OCI-LY7 (cell line): ENCODE measurements at regions not wholly inside any gene's neighbourhood (a gene's known extent, or its start where the extent isn't known, plus 50 kb on each side); places are given as distances from the start of the nearest gene placed in this dataset.

Experiments used
- BruUV-seq: library from RNA; stranded (reverse); fragments of 400-500 nt; replicated peaks from 2 replicates; lab custom pipeline; 2021; lab: Mats Ljungman, UMichigan
- CTCF ChIA-PET: fragments of 300-600 bp; sonication (Branson Sonifier 250); formaldehyde crosslinking; loops from one replicate; lab custom pipeline; 2022; ENCODE audit warnings: antibody characterized with exemption; ENCODE audit not compliant: unreplicated experiment; lab: Charles Lee
- POLR2A ChIA-PET: fragments of 300-600 bp; sonication (Branson Sonifier 250); formaldehyde crosslinking; loops from one replicate; lab custom pipeline; 2022; ENCODE audit warnings: antibody characterized with exemption; lab: Charles Lee
- DNase-seq: peaks from one replicate; pipeline ENCODE4 v3.0.0-alpha.2; 2015; ENCODE audit warnings: low spot score
- H2AFZ ChIP-seq: fragments of 200-600 bp; sonication (generic), shearing (Covaris generic); 2 replicates; pipeline ENCODE4 v1.6.1; 2014; ENCODE audit warnings: mild to moderate bottlenecking, antibody characterized with exemption, low read length, moderate library complexity
- H3K27ac ChIP-seq: fragments of 200-600 bp; sonication (generic); 2 replicates; pipeline ENCODE4 v1.5.1; 2014; ENCODE audit warnings: mixed run types, low read depth, mild to moderate bottlenecking, moderate library complexity, low read length, inconsistent platforms; ENCODE audit not compliant: poor library complexity, severe bottlenecking
- H3K36me3 ChIP-seq: fragments of 200-600 bp; sonication (generic); 2 replicates; pipeline ENCODE4 v1.6.1; 2014; ENCODE audit warnings: mild to moderate bottlenecking, antibody characterized with exemption, low read length, moderate library complexity, mixed read lengths; ENCODE audit not compliant: insufficient read depth
- H3K4me1 ChIP-seq: fragments of 200-600 bp; sonication (generic); 2 replicates; pipeline ENCODE4 v1.5.1; 2014; ENCODE audit warnings: mild to moderate bottlenecking, low read length; ENCODE audit not compliant: insufficient read depth, poor library complexity, severe bottlenecking
- H3K4me2 ChIP-seq: fragments of 200-600 bp; sonication (generic); 2 replicates; pipeline ENCODE4 v1.6.1; 2014; ENCODE audit warnings: mild to moderate bottlenecking, low read length
- H3K4me3 ChIP-seq: fragments of 200-600 bp; sonication (generic); 2 replicates; pipeline ENCODE4 v1.5.1; 2014; ENCODE audit warnings: mild to moderate bottlenecking, low read depth, low read length; ENCODE audit not compliant: poor library complexity, severe bottlenecking
- H3K79me2 ChIP-seq: fragments of 200-600 bp; sonication (generic); 2 replicates; pipeline ENCODE4 v1.6.1; 2016; ENCODE audit warnings: low read depth, mild to moderate bottlenecking, low read length, moderate library complexity, mixed read lengths; ENCODE audit not compliant: insufficient read depth
- H3K9me2 ChIP-seq: fragments of 200-600 bp; sonication (generic); 2 replicates; pipeline ENCODE4 v1.6.1; 2016; ENCODE audit warnings: mild to moderate bottlenecking, low read length, mixed read lengths; ENCODE audit not compliant: insufficient read depth
- H3K9me3 ChIP-seq: fragments of 200-600 bp; sonication (generic); 2 replicates; pipeline ENCODE4 v1.6.1; 2014; ENCODE audit warnings: mild to moderate bottlenecking, mixed run types, low read length, mixed read lengths
- H4K20me1 ChIP-seq: fragments of 200-600 bp; sonication (generic); 2 replicates; pipeline ENCODE4 v1.6.1; 2014; ENCODE audit warnings: mild to moderate bottlenecking, antibody characterized with exemption, low read length, moderate library complexity, mixed read lengths; ENCODE audit not compliant: insufficient read depth
- EZH2phosphoT487 ChIP-seq: fragments of 200-600 bp; sonication (generic); IDR thresholded peaks from 2 replicates; pipeline ENCODE4 v1.6.1; 2018; ENCODE audit warnings: low read depth, borderline replicate concordance, mild to moderate bottlenecking, mixed run types, antibody characterized with exemption, low read length, moderate library complexity, mixed read lengths
- intact Hi-C: fragments of 100-400 bp; cut with micrococcal nuclease; formaldehyde crosslinking; loops from one replicate; pipeline ENCODE4 v1.10.0; 2022; ENCODE audit not compliant: unreplicated experiment
- TF ChIP-seq, protein P1 (sequence below): fragments of 200-600 bp; sonication (generic); conservative IDR thresholded peaks from 2 replicates; pipeline ENCODE4 v1.5.1; 2014; ENCODE audit warnings: mild to moderate bottlenecking, antibody characterized with exemption, low read length, moderate library complexity, mixed read lengths

DNA sequence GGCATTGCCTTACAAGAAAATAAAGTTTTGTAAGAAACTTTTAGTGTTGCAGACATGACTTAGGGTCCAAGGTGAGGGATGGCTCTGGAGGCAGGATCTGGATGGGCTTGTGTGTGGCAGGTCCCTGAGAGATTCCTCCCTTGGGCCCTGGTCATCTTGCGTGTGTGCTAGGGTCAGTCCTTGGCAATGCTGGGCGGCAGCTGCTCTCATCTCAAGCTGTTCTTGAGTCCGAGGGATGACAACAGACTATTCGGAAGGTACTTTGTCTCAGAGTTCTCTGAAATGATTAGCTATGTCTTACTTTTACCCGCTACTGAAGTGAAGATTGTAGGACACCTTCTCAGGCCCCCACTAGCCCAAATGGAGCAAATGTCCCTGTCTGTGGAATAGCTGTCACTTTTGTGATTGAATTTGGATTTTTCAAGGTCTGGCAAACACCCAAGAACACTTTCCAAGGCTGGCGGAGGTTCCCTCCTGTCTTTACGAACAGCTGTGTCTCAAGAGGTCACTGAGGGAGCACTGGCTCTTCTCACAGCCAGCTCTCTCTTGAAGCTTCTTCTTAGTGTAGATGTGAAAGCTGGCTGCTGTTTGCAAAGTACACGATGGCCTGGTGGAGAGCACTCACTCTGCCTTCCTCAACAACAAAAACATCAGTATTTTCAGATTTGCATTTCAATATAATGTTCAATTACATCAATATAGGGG, 253.6 kb downstream of the STK31 start:
- Histone ChIP-seq H3K4me2 (no peak overlapping the region), H3K9me2 (no peaks in the 10 kb centered on the region), H2AFZ (no peak overlapping the region), H3K79me2 (no peaks in the 10 kb centered on the region), H4K20me1 (no peaks in the 10 kb centered on the region), H3K27ac (no peak overlapping the region), H3K4me1 (no peaks in the 10 kb centered on the region), H3K36me3 (no peaks in the 10 kb centered on the region), H3K4me3 (no peak overlapping the region), H3K9me3 (no peaks in the 10 kb centered on the region)
- TF ChIP-seq EZH2phosphoT487: no peak
- TF ChIP-seq, protein P1, sequence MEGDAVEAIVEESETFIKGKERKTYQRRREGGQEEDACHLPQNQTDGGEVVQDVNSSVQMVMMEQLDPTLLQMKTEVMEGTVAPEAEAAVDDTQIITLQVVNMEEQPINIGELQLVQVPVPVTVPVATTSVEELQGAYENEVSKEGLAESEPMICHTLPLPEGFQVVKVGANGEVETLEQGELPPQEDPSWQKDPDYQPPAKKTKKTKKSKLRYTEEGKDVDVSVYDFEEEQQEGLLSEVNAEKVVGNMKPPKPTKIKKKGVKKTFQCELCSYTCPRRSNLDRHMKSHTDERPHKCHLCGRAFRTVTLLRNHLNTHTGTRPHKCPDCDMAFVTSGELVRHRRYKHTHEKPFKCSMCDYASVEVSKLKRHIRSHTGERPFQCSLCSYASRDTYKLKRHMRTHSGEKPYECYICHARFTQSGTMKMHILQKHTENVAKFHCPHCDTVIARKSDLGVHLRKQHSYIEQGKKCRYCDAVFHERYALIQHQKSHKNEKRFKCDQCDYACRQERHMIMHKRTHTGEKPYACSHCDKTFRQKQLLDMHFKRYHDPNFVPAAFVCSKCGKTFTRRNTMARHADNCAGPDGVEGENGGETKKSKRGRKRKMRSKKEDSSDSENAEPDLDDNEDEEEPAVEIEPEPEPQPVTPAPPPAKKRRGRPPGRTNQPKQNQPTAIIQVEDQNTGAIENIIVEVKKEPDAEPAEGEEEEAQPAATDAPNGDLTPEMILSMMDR: no peak
- intact Hi-C loops: loop anchor here (5.0 kb wide), 1 partner anchor 51 kb away; no protein-coding TSS in a partner anchor
- no TSS peak for BruUV-seq
- CTCF ChIA-PET: no interaction called here
- no peak for DNase-seq
- POLR2A ChIA-PET: no interaction called here

DNA sequence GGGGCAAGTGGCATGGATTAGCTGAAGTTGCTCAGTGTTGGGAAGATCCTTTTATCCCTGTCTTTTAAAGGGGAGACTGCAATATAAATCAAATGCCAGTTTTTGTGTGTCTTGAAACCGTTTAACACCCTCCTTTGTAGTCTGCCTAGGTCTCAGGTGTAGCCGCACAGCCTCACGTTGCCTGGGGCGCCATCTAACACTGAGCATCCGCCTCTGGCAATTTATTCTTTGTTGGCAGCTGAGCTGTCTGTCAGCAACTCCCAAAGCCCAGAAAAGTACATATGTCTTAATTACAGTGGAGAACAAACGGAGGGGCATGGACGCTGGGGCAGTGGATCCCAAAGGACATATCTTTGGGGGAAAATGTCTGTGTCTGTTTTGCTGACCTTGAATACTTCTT, 254.7 kb downstream of the STK31 start:
- ChIA-PET POLR2A (no interaction called here), CTCF (no interaction called here)
- no peak for DNase-seq
- no TSS peak for BruUV-seq
- no peak overlapping the region for H3K4me2 ChIP-seq
- H3K9me2 ChIP-seq: no peaks in the 10 kb centered on the region
- H2AFZ ChIP-seq: no peak overlapping the region
- no peaks in the 10 kb centered on the region for H3K79me2 ChIP-seq
- H4K20me1 ChIP-seq: no peaks in the 10 kb centered on the region
- H3K9me3 ChIP-seq: no peaks in the 10 kb centered on the region
- H3K4me1 ChIP-seq: no peaks in the 10 kb centered on the region
- no peak overlapping the region for H3K27ac ChIP-seq
- H3K4me3 ChIP-seq: no peak overlapping the region
- no peaks in the 10 kb centered on the region for H3K36me3 ChIP-seq
- TF ChIP-seq EZH2phosphoT487: no peak
- TF ChIP-seq, protein P1: no peak
- intact Hi-C loops: loop anchor here (5.0 kb wide), 1 partner anchor 52 kb away; no protein-coding TSS in a partner anchor

DNA sequence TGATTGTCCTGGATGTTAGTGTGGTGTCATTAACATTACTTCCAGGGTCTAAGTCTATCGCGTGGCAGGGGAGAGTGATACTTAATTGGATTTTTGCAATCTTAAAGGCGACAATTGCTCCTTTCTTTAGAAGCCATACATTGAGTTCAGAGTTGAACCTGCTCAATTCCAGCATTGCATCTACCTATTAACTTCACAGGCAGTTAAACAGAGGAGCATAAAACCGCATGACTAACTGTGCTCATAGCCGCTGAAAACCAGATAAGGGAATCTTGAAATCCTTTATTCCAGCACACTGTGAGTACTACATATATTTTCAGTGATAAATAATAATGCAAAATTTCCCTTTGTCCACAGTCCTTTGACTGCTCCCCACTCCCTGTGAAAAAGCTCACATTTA, 255.3 kb downstream of the STK31 start:
- POLR2A ChIA-PET: interaction anchor here (0.5 kb wide), 1 partner anchor 14 kb away, joined by 3 read pairs; no protein-coding TSS in a partner anchor
- no peak for DNase-seq
- Histone ChIP-seq H3K9me2 (no peaks in the 10 kb centered on the region), H3K4me3 (no peak overlapping the region), H2AFZ (no peak overlapping the region), H3K79me2 (no peaks in the 10 kb centered on the region), H3K36me3 (no peaks in the 10 kb centered on the region), H4K20me1 (no peaks in the 10 kb centered on the region), H3K4me2 (no peak overlapping the region), H3K4me1 (no peaks in the 10 kb centered on the region), H3K9me3 (no peaks in the 10 kb centered on the region), H3K27ac (no peak overlapping the region)
- CTCF ChIA-PET: no interaction called here
- BruUV-seq: no TSS peak
- intact Hi-C loops: no loop called here
- TF ChIP-seq EZH2phosphoT487: no peak
- TF ChIP-seq, protein P1: no peak
